Ishikawa (cell line): ENCODE measurements at regions not wholly inside any gene's neighbourhood (a gene's known extent, or its start where the extent isn't known, plus 50 kb on each side); places are given as distances from the start of the nearest gene placed in this dataset.

Source experiments
- CEBPB ChIP-seq: IDR thresholded peaks from 2 replicates; pipeline ENCODE4 v1.6.1; 2012
- CREB1 ChIP-seq: IDR thresholded peaks from 2 replicates; pipeline ENCODE4 v1.6.1; 2012; ENCODE audit warnings: low read depth
- EGR1 ChIP-seq: IDR thresholded peaks from 2 replicates; pipeline ENCODE4 v1.6.1; 2012
- EP300 ChIP-seq: IDR thresholded peaks from 2 replicates; pipeline ENCODE4 v1.6.1; 2012; ENCODE audit warnings: borderline replicate concordance
- FOXM1 ChIP-seq: IDR thresholded peaks from 2 replicates; pipeline ENCODE4 v1.6.1; 2012; ENCODE audit warnings: low read depth, borderline replicate concordance
- NFIC ChIP-seq: IDR thresholded peaks from 2 replicates; pipeline ENCODE4 v1.6.1; 2012
- RAD21 ChIP-seq: IDR thresholded peaks from 2 replicates; pipeline ENCODE4 v1.6.1; 2012; ENCODE audit warnings: low read depth
- TAF1 ChIP-seq: IDR thresholded peaks from 2 replicates; pipeline ENCODE4 v1.6.1; 2012; ENCODE audit warnings: low read depth, mild to moderate bottlenecking
- TEAD4 ChIP-seq: IDR thresholded peaks from 2 replicates; pipeline ENCODE4 v1.6.1; 2012
- ZBTB7A ChIP-seq: IDR thresholded peaks from 2 replicates; pipeline ENCODE4 v1.6.1; 2012; ENCODE audit warnings: low read depth
- TF ChIP-seq, protein P1 (sequence below): IDR thresholded peaks from 2 replicates; pipeline ENCODE4 v1.6.1; 2012
- TF ChIP-seq, protein P2 (sequence below): IDR thresholded peaks from 2 replicates; pipeline ENCODE4 v1.6.1; 2012
- TF ChIP-seq, protein P3 (sequence below): IDR thresholded peaks from 2 replicates; pipeline ENCODE4 v1.6.1; 2012; ENCODE audit warnings: low read depth, mild to moderate bottlenecking

DNA sequence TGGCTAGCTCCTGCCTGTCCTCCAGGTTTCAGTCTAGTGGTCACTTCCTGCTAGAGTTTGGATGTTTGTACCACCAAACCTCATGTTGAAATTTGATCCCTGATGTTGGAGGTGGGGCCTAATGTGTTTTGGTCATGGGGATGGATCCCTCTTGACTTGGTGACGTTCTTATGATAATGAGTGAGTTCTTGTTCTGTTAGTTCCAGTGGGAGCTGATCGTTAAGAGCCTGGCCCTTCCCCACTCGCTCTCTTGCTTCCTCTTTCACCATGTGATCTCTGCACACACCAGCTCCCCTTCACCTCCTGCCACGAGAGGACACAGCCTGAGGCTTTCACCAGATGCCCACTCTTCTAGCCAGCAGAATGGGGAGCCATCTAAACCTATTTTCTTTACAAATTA, 86.8 kb upstream of the SCEL start:
- no peak for TF ChIP-seq CREB1
- TF ChIP-seq NFIC = no peak
- TF ChIP-seq, protein P1, sequence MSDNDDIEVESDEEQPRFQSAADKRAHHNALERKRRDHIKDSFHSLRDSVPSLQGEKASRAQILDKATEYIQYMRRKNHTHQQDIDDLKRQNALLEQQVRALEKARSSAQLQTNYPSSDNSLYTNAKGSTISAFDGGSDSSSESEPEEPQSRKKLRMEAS = no peak
- no peak for TF ChIP-seq RAD21
- TF ChIP-seq EGR1 = no peak
- TF ChIP-seq TAF1 = no peak
- no peak for TF ChIP-seq CEBPB
- no peak for TF ChIP-seq EP300
- TF ChIP-seq, protein P2, sequence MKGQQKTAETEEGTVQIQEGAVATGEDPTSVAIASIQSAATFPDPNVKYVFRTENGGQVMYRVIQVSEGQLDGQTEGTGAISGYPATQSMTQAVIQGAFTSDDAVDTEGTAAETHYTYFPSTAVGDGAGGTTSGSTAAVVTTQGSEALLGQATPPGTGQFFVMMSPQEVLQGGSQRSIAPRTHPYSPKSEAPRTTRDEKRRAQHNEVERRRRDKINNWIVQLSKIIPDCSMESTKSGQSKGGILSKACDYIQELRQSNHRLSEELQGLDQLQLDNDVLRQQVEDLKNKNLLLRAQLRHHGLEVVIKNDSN = no peak
- TF ChIP-seq FOXM1 = no peak
- TF ChIP-seq TEAD4 = no peak
- no peak for TF ChIP-seq ZBTB7A
- TF ChIP-seq, protein P3, sequence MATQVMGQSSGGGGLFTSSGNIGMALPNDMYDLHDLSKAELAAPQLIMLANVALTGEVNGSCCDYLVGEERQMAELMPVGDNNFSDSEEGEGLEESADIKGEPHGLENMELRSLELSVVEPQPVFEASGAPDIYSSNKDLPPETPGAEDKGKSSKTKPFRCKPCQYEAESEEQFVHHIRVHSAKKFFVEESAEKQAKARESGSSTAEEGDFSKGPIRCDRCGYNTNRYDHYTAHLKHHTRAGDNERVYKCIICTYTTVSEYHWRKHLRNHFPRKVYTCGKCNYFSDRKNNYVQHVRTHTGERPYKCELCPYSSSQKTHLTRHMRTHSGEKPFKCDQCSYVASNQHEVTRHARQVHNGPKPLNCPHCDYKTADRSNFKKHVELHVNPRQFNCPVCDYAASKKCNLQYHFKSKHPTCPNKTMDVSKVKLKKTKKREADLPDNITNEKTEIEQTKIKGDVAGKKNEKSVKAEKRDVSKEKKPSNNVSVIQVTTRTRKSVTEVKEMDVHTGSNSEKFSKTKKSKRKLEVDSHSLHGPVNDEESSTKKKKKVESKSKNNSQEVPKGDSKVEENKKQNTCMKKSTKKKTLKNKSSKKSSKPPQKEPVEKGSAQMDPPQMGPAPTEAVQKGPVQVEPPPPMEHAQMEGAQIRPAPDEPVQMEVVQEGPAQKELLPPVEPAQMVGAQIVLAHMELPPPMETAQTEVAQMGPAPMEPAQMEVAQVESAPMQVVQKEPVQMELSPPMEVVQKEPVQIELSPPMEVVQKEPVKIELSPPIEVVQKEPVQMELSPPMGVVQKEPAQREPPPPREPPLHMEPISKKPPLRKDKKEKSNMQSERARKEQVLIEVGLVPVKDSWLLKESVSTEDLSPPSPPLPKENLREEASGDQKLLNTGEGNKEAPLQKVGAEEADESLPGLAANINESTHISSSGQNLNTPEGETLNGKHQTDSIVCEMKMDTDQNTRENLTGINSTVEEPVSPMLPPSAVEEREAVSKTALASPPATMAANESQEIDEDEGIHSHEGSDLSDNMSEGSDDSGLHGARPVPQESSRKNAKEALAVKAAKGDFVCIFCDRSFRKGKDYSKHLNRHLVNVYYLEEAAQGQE = no peak
